NCI-H82 (cell line): ENCODE measurements at regions not wholly inside any gene's neighbourhood (a gene's known extent, or its start where the extent isn't known, plus 50 kb on each side); places are given as distances from the start of the nearest gene placed in this dataset.
"Not testable (repeated sequence)": the region's sequence is repeated elsewhere in the genome, so short reads cannot be mapped to it uniquely, and the experiment has no call there.

Experiments used
- DNase-seq: peaks from one replicate; lab custom pipeline; 2025; lab: John Stamatoyannopoulos, UW

GRCh38 chrX:82732861-82733260 lies 775.2 kb upstream of the POU3F4 start:
- DNase-seq = no peak

DNA sequence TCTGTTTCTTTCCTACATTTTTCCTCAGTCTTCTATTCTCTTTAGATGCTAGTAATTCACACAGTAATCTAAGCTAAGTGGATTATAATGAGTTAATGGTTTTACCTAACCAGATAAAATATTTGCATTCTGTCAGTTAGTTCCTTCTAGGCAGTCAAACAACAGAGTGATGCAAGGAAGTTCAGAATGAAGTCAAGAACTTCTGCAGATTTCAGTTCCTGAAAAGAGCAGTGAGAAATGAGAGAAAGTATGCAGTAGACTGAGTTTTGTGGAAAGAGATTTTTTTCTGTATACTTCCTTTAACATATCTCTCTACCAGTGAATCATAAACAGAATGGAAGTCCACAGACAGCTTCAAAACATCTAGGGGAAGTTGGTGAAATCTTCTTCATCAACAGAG lies 774.0 kb upstream of the POU3F4 start:
- peak; percentile 37 for DNase-seq

DNA sequence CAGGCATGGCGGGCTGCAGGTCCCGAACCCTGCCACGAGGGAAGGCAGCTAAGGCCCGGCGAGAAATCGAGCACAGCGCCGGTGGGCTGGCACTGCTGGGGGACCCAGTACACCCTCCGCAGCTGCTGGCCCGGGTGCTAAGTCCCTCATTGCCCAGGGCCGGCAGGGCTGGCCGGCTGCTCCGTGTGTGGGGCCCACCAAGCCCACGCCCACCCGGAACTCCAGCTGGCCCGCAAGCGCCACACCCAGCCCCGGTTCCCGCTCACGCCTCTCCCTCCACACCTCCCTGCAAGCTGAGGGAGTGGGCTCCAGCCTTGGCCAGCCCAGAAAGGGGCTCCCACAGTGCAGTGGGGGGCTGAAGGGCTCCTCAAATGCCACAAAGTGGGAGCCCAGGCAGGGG lies 769.8 kb upstream of the POU3F4 start:
- DNase-seq = not testable (repeated sequence)

- no peak for DNase-seq
Observed at GRCh38 chrX:82742351-82742750, 765.7 kb upstream of the POU3F4 start.

DNA sequence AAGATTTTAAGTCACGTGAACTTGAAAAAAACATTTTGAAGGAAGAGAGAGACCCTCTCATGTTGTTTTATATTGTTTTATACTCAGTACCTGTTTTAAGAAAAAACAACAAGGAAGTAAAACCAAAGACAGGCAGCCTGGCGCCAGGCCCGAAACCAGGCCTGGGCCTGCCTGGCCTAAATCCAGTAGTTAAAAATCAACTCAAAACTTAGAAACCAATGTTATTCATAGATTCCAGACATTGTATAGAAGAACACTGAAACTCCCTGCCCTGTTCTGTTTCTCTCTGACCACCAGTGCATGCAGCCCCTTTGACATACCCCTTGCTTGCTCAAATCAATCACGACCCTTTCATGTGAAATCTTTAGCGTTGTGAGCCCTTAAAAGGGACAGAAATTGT lies 762.4 kb upstream of the POU3F4 start:
- not testable (repeated sequence) for DNase-seq

GRCh38 chrX:82748906-82749505 lies 759.1 kb upstream of the POU3F4 start:
- DNase-seq = no peak

GRCh38 chrX:82756272-82756671 lies 751.8 kb upstream of the POU3F4 start:
- no peak for DNase-seq

DNA sequence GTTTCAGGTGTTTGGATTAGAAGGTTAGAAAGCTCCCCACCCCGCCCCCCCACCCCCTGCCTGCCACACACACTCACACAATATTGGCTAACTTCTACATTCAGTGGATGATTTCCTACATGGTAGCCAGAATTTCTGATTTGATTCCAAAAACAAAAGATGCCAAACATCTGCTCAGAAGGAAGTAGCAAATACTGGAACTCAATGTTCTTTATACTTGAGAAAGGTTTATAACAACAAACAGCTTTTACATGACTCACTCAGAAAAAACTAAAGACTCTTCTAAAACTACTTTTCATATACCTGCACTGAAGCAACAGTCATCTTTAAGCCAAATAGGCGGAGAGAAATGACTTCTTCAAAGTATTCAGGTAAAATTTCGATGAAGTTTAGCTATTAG lies 750.5 kb upstream of the POU3F4 start:
- no peak for DNase-seq

- no peak for DNase-seq
Observed at GRCh38 chrX:82764521-82764920, 743.6 kb upstream of the POU3F4 start.

DNA sequence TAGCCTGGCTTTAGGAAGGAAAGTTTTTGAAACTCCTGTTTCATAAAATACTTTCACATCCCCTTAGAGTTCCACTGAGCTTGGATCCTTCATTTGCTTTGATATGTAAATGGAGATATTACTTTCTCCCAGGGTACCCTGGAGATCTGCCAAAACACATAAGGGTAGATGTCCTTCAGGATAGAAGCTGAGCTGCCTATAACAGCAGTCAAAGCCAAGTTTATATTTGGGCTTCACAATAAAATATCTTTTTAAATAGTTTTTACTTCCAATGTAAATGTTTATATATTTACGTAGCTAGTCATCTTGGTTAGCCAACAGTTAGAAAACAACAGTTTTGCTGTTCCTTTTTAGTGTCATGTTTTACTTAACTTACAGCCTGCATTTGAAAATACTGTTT lies 742.3 kb upstream of the POU3F4 start:
- DNase-seq = no peak

- DNase-seq = no peak
Observed at GRCh38 chrX:82775426-82775825, 732.7 kb upstream of the POU3F4 start.

DNA sequence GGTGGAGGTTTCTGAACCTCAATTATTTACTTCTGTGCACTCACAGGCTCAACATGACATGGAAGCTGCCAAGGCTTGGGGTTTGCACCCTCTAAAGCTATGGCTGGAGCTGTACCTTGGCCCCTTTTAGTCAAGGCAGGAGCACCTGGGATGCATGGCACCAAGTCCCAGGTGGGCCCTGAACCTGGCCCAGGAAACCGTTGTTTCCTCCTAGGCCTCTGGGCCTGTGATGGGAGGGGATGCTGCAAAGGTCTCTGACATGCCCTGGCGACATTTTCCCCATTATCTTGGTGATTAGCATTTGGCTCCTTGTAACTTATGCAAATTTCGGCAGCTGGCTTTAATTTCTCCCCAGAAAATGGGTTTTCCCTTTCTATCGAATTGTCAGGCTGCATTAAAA lies 726.1 kb upstream of the POU3F4 start:
- DNase-seq = no peak

DNA sequence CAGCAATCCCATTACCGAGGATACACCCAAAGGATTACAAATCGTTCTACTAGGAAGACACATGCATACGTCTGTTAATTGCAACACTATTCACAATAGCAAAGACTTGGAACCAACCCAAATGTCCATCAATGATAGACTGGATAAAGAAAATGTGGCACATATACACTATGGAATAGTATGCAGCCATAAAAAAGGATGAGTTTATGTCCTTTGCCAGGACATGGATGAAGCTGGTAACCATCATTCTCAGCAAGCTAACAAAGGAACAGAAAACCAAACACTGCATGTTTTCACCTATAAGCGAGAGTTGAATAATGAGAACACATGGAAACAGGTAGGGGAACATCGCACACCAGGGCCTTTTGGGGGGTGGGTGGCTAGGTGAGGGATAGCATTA lies 695.2 kb upstream of the POU3F4 start:
- not testable (repeated sequence) for DNase-seq

DNA sequence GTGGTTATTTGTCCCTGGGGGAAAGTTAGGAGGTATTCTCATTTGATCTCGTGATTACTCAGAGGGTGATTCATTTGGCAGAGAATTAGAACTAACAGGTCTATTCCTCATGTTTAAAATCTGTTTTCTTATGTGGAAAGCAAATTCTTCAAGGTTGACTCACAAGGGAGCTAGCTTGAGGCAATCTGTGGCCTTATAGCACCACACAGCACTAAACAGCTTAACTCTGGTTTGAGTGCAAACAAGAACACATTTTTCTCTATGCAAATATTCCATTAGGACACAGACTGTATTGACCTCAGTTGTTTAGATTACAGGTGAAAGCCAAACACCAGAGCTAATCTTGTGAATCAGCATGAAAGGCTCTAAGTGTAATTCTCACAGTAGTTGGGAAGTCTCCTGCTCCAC lies 694.4 kb upstream of the POU3F4 start:
- no peak for DNase-seq

GRCh38 chrX:82816001-82816400 lies 692.1 kb upstream of the POU3F4 start:
- no peak for DNase-seq

DNA sequence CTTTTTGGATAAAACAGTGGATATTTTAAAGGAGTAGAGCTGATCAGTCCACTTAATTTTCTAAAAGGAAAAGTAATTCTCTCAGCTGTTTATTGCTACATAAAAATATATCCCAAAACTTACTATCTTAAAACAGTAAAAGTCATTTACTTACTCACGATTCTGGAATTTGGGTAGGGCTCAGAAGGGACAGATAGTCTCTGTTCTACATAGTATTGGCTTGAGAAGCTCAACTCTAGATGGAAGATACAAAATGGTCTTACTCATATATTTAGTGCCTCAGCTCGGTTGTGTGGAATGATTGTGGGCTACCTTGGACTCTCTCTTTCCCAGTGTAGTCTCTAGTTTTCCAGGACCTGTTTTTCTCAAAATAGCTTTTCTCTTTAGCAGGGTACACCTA lies 691.5 kb upstream of the POU3F4 start:
- DNase-seq = no peak

DNA sequence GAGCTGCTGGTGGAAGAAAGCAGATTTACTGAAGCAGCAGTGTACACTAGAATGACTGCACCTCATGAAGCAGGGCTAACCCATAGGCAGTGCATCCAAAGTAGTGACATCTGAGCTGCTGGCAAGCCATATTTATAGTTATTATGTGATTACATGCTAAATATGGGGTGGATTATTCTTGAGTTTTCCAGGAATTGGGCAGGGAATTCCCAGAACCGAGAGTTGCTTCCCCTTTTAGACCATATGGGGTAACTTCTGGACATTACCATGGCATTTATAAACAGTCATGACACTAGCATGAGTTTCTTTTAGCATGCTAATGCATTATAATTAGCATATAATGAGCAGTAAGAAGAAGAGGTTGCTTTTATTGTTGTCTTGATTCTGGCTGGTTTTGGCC lies 665.8 kb upstream of the POU3F4 start:
- DNase-seq = no peak

- DNase-seq = no peak
Observed at GRCh38 chrX:82848111-82848510, 660.0 kb upstream of the POU3F4 start.
